Panc1 (cell line): ENCODE measurements at regions not wholly inside any gene's neighbourhood (a gene's known extent, or its start where the extent isn't known, plus 50 kb on each side); places are given as distances from the start of the nearest gene placed in this dataset.

Source experiments
- CTCF ChIP-seq: fragments of 450-650 bp; IDR thresholded peaks from 2 replicates; pipeline ENCODE4 v1.5.1; 2017; ENCODE audit warnings: mild to moderate bottlenecking
- POLR2AphosphoS5 ChIP-seq: IDR thresholded peaks from 2 replicates; pipeline ENCODE4 v1.6.1; 2012; ENCODE audit warnings: mild to moderate bottlenecking, low read depth, low read length, moderate library complexity
- REST ChIP-seq, 2 experiments: IDR thresholded peaks; 2 replicates each; pipeline ENCODE4 v1.6.1; 2011 to 2012; ENCODE audit warnings: low read depth in 2 of 2, control low read depth in 1 of 2, low read length in 1 of 2, mild to moderate bottlenecking in 1 of 2, moderate library complexity in 1 of 2; ENCODE audit not compliant: insufficient read depth in 1 of 2
- SIN3A ChIP-seq: IDR thresholded peaks from 2 replicates; pipeline ENCODE4 v1.6.1; 2012; ENCODE audit warnings: low read depth, mild to moderate bottlenecking, low read length, moderate library complexity, borderline replicate concordance; ENCODE audit not compliant: insufficient read depth

- TF ChIP-seq CTCF (no peak), POLR2AphosphoS5 (no peak), REST (IDR thresholded peaks at IDR 0.05; ENCODE audit: insufficient read depth in 1 of 2, low read depth in 2 of 2, low read length in 1 of 2) (no peak), SIN3A (no peak)
Observed at GRCh38 chr4:7121174-7121573, 53.3 kb upstream of the GRPEL1 start.
